ENCODE measurements at regions not wholly inside any gene's neighbourhood (a gene's known extent, or its start where the extent isn't known, plus 50 kb on each side); places are given as distances from the start of the nearest gene placed in this dataset. TPM values are rescaled to one million over a fixed set of nuclear protein-coding genes. Genes with fewer than 3 reads are reported as not detected.

MicroRNAs in the stretch of these regions (microRNA counts, 767-probe panel; counts per million panel counts)
- microRNA hsa-miR-1303 (not detected), microRNA hsa-miR-3141 (not detected)

Small RNAs in the stretch of these regions (microRNA-seq; reads per million reads assigned to microRNA genes)
- gene MIR1303 (ENCODE audit: borderline number of aligned reads) (not detected), gene MIR3141 (ENCODE audit: borderline number of aligned reads) (not detected)
